ENCODE measurements at regions not wholly inside any gene's neighbourhood (a gene's known extent, or its start where the extent isn't known, plus 50 kb on each side); places are given as distances from the start of the nearest gene placed in this dataset.

- no peak for TF ChIP-seq ZNF143 (CRISPR knock-in tag; IDR thresholded peaks at IDR 0.05)
- TF ChIP-seq POLR2A (conservative IDR thresholded peaks at IDR 0.05): no peak
- TF ChIP-seq PATZ1 (CRISPR knock-in tag; IDR thresholded peaks at IDR 0.05; ENCODE audit: borderline replicate concordance): no peak
- TF ChIP-seq EGR1 (conservative IDR thresholded peaks at IDR 0.05): no peak
- no peak for TF ChIP-seq ZNF239 (CRISPR knock-in tag; IDR thresholded peaks at IDR 0.05)
Measured at GRCh38 chr4:113820108-113820507, 58.6 kb upstream of the CAMK2D start.

Data from K562 (cell line).